GM12872 (cell line): ENCODE measurements at regions not wholly inside any gene's neighbourhood (a gene's known extent, or its start where the extent isn't known, plus 50 kb on each side); places are given as distances from the start of the nearest gene placed in this dataset.
A peak's percentile ranks its signal among the peaks of the same experiment; 100 is the strongest.

Experiments
- TF ChIP-seq, protein P1 (sequence below): IDR thresholded peaks from 3 replicates; pipeline ENCODE4 v1.5.1; 2011; ENCODE audit warnings: low read depth, mild to moderate bottlenecking, low read length, moderate library complexity; ENCODE audit not compliant: insufficient read depth

DNA sequence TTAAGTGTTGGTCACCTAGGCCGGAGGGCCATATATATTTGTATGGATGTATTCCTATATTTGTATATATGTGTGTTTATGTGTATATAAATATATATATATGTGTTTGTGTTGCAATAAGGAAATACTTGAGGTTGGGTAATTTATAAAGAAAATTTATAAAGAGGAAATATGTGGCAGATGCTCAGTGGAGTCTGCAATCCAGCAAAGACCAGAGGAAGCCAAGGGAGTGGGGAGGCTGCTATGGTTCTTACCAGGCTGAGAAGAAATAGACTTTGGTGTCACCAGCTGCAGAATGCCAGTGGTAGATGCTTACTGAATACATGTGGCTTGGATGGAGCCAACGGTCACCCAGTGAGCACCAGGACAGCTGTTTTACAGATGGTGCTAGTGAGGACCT is 97.4 kb upstream of the ELOVL5 start:
- TF ChIP-seq, protein P1, sequence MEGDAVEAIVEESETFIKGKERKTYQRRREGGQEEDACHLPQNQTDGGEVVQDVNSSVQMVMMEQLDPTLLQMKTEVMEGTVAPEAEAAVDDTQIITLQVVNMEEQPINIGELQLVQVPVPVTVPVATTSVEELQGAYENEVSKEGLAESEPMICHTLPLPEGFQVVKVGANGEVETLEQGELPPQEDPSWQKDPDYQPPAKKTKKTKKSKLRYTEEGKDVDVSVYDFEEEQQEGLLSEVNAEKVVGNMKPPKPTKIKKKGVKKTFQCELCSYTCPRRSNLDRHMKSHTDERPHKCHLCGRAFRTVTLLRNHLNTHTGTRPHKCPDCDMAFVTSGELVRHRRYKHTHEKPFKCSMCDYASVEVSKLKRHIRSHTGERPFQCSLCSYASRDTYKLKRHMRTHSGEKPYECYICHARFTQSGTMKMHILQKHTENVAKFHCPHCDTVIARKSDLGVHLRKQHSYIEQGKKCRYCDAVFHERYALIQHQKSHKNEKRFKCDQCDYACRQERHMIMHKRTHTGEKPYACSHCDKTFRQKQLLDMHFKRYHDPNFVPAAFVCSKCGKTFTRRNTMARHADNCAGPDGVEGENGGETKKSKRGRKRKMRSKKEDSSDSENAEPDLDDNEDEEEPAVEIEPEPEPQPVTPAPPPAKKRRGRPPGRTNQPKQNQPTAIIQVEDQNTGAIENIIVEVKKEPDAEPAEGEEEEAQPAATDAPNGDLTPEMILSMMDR, result no peak

DNA sequence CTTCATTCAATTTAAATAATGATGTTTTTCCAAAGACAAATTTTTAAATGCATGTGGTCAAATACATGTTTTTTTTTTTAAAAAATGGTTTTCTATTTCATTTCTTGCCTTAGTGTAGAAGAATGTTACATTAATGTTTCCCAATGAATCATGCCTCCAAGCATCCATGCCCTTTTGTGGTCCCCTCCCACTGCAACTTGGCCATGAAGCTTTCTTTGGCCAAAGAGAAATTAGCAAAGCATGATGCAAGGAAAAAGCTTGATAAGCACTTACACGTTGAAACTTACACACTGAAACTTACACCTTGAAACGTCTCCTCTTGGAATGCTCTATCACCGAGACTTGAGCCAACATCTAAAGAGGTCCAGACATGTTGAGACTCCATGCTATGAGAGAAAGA is 93.0 kb upstream of the ELOVL5 start:
- TF ChIP-seq, protein P1, result no peak

DNA sequence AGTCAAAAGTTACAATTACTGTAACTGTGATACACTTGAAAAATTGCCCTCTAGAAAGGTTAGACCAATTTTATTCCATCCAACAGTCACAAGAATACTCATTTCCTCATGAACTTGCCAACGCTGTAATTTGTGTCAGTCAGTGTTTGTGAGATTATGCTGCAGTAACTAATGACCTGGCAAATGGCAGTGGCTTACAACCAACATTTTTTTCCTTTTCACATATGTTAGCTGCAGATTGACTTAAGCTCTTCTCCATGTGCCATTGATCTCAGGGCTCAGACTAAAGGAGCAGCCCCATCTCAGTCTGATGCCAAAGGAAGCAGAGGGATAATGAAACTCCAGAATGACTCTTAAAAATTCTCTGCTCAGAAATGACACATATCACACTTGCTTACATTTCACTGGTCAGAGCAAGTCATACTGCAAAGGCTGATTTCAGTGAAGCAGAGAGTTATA is 92.3 kb upstream of the ELOVL5 start:
- TF ChIP-seq, protein P1, result no peak

DNA sequence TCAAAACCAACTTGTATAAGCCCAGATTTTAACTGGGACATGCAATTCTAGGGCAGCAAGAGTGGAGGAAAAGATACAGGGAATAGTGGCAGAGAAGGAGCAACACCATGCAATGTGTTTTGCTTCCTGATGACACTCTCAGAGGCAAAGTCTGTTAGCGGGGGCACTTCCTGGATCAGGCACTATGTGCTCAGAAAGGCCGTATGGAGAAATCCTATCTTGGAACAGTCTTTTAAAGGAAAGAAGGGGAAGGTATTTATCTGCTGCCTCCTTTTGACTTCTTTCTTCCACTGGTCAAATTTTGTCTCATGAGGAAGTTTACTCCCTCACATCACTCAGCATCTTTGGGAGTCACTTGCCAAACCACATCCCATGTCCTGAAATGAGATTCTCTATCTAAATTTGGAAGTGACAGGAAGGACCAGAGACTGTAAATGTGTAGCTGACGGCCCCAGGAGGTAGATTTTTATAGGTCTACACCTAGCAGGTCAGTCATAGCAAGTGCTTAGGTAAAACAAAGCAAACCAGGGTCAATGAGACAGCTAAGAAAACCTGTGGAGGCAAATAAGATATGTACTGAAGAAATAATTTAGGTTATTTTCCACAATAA is 91.7 kb upstream of the ELOVL5 start:
- TF ChIP-seq, protein P1, result no peak

DNA sequence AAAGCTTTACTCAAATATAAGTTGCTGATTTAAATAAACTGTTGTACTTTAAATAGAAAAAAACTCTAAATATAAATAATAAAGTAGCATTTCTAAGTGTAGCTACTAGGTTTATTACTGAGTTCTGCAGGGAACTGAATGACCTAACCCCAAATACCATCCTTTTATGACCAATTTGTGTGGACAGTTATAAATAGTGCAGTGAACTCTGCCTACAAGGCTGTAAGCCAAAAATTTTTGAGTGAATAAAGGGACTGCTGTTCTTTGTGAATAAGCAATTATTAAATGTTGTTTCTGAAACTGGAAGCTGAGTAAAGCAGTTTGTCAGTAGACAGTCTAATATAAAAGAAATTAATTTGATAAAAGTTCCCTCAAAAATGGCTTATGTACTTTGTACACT is 90.8 kb upstream of the ELOVL5 start:
- TF ChIP-seq, protein P1, result no peak

DNA sequence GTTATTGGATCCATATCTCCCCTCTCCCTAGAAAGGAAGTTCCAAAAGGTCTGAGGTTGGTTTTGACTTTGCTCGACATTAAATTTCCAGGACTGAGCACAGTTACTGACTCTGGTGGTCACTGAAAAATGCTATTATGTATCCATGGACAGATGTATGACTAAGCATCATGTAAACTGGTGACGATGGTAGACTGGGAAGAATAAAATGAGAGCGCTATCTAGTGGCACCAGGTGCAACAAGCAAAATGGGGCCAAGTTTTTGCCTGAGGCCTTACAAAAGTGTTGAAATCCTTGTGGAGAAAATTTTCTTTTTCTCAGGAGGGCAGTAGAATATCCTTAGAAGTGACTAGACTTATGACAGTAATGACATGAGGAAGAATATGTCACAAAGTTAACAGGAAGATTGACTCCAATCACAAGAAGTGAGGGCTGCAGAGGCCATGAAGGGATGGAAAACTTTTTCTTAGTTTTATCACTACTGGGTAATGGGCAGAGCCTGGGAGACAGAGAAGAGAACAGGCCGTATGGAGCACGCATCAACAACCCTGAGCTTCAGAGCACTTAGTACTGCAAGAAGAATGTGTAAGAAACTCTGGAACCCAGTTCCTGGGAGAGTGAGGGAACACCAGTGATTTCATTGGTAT is 88.9 kb upstream of the ELOVL5 start:
- TF ChIP-seq, protein P1, result peak; percentile 63

DNA sequence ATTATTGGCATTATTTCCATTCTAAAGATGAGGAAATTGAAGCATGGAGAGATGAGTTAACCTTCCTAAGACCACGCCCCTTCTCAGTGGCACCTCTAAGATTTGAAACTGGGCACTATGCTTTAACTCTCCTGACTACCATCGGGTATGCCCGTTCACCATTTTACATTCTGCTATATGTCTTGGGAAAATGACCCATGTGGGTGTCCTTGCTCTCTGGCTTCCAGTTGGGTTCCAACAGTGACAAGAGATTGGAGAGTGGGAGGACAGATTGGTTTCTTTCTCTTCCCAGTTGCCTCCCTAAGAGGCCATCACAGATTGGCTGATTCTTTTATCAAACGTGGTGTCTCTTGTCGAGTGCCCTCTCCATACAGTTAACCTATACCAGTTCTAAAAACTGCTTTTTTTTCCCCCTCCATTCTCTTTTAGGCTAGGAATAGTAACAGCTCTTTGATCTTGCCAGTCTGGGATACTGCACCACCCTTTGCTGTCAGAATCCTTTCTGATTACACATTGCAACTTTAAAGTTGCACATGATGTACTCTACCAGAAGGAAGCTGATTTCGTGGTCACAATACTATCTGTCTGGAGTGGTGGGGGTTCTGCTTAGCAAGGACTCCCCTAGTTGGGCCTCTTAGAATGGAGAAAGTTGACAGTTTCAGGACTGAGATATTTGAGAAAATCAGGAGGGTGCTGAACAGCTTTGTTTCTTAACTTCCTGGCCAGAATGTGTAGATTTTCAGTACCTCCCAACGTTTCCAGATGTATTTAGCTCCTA is 88.0 kb upstream of the ELOVL5 start:
- TF ChIP-seq, protein P1, result no peak
